Body of pancreas (tissue), 4 donors: ENCODE measurements at regions not wholly inside any gene's neighbourhood (a gene's known extent, or its start where the extent isn't known, plus 50 kb on each side); places are given as distances from the start of the nearest gene placed in this dataset.

Experiments used
- ATAC-seq: fragments of 150-250 bp; one replicate; pipeline ENCODE4 v1.9.1; 2016
- DNase-seq, 4 donors: peaks; one replicate each; pipeline ENCODE4 v3.0.0-alpha.2; 2019
- H3K27ac ChIP-seq, 4 donors: fragments of 200-600 bp; sonication (generic); 1 replicate in 3 of 4; 2 replicates in 1 of 4; pipeline versions ENCODE4 v1.5.1 to v1.6.1; 2016 to 2019; ENCODE audit warnings: mild to moderate bottlenecking in 1 of 4, mixed read lengths in 1 of 4, moderate library complexity in 1 of 4
- H3K27me3 ChIP-seq, 2 donors: fragments of 200-600 bp; sonication (generic); one replicate each; pipeline ENCODE4 v1.6.0; 2016; ENCODE audit warnings: mild to moderate bottlenecking in 1 of 2
- H3K36me3 ChIP-seq, 2 donors: fragments of 200-600 bp; sonication (generic); replicated peaks in 1 of 2; 2 replicates each; pipeline ENCODE4 v1.5.1; 2016; ENCODE audit warnings: low read depth in 2 of 2; ENCODE audit not compliant: insufficient read depth in 1 of 2
- H3K4me1 ChIP-seq: fragments of 200-600 bp; sonication (generic); one replicate; pipeline ENCODE4 v1.6.0; 2016
- H3K4me3 ChIP-seq, 2 donors: fragments of 200-600 bp; sonication (generic); 1 replicate in 1 of 2; 2 replicates in 1 of 2; pipeline ENCODE4 v1.5.1; 2016 to 2019
- H3K9me3 ChIP-seq, 3 donors: fragments of 200-600 bp; sonication (generic); 1 replicate in 2 of 3; 2 replicates in 1 of 3; pipeline ENCODE4 v1.5.1; 2016
- POLR2A ChIP-seq, 3 donors: fragments of 450-650 bp; IDR thresholded peaks; one replicate each; pipeline ENCODE4 v1.6.1; 2016; ENCODE audit warnings: antibody characterized with exemption in 3 of 3, mild to moderate bottlenecking in 2 of 3
- WGBS, 2 donors: methylation state at CpG; one replicate each; pipeline ENCODE4 v1.1.5; 2017; 5-methylcytosine and 5-hydroxymethylcytosine counted together
- intact Hi-C: fragments of 100-400 bp; cut with DNase I; formaldehyde crosslinking; loops from one replicate; pipeline ENCODE4 v1.15.1; 2023
- TF ChIP-seq, protein P1 (sequence below), 7 experiments: fragments of 450-650 bp in 4 of 7; fragments of 200-600 bp in 3 of 7; sonication (generic) in 3 of 7; IDR thresholded peaks; one replicate each; pipeline ENCODE4 v1.5.1; 2016 to 2019; ENCODE audit warnings: antibody characterized with exemption in 7 of 7

DNA sequence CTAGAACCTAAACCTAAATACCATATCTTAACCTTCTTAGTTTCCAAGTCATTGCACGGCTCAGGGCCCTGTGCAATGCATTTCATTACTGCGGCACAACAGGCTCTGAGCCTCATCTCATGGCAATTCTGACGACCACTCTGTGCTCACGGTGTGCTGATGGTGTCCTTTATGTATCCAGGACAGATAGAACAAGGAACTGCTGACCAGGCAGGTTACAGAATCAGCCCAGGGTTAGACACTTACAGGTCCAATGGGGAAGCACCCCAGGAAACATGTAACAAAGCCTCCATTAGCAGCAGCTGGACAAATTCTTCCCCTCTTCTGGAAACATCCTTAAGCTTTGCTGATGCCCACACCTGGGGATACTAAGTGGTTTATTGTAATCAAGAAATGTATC lies 91.9 kb upstream of the NSMCE3 start:
- no peak for ATAC-seq

GRCh38 chr15:29360152-29360551 lies 90.5 kb upstream of the NSMCE3 start:
- Histone ChIP-seq H3K9me3 (no peaks in the 10 kb centered on the region), H3K27me3 (no peaks in the 10 kb centered on the region), H3K27ac (no peak overlapping the region), H3K4me1 (no peaks in the 10 kb centered on the region), H3K4me3 (no peak overlapping the region), H3K36me3 (no peaks in the 10 kb centered on the region)
- DNase-seq (no peak), ATAC-seq (no peak)
- intact Hi-C loops, result no loop called here
- no peak for TF ChIP-seq POLR2A (IDR thresholded peaks at IDR 0.05)
- TF ChIP-seq, protein P1, sequence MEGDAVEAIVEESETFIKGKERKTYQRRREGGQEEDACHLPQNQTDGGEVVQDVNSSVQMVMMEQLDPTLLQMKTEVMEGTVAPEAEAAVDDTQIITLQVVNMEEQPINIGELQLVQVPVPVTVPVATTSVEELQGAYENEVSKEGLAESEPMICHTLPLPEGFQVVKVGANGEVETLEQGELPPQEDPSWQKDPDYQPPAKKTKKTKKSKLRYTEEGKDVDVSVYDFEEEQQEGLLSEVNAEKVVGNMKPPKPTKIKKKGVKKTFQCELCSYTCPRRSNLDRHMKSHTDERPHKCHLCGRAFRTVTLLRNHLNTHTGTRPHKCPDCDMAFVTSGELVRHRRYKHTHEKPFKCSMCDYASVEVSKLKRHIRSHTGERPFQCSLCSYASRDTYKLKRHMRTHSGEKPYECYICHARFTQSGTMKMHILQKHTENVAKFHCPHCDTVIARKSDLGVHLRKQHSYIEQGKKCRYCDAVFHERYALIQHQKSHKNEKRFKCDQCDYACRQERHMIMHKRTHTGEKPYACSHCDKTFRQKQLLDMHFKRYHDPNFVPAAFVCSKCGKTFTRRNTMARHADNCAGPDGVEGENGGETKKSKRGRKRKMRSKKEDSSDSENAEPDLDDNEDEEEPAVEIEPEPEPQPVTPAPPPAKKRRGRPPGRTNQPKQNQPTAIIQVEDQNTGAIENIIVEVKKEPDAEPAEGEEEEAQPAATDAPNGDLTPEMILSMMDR (IDR thresholded peaks at IDR 0.05), result no peak
- 64 to 80% methylated on average over 4 of the region's 4 CpGs for WGBS, 2 donors

More for the DNA sequence above, 91.9 kb upstream of the NSMCE3 start:
- 83 to 90% methylated on average over 4 of the region's 4 CpGs for WGBS, 2 donors
- Histone ChIP-seq H3K4me1 (no peaks in the 10 kb centered on the region), H3K9me3 (no peaks in the 10 kb centered on the region), H3K27me3 (no peaks in the 10 kb centered on the region), H3K4me3 (no peak overlapping the region), H3K27ac (no peak overlapping the region), H3K36me3 (no peaks in the 10 kb centered on the region)
- DNase-seq, result no peak
- intact Hi-C loops, result no loop called here
- TF ChIP-seq, protein P1 (IDR thresholded peaks at IDR 0.05), result no peak
- no peak for TF ChIP-seq POLR2A (IDR thresholded peaks at IDR 0.05)

GRCh38 chr15:29356786-29357185 lies 87.2 kb upstream of the NSMCE3 start:
- Histone ChIP-seq H3K36me3 (no peaks in the 10 kb centered on the region), H3K27ac (no peak overlapping the region), H3K4me3 (no peak overlapping the region), H3K9me3 (no peaks in the 10 kb centered on the region), H3K4me1 (no peaks in the 10 kb centered on the region), H3K27me3 (no peaks in the 10 kb centered on the region)
- no peak for ATAC-seq
- intact Hi-C loops, result no loop called here
- TF ChIP-seq POLR2A (IDR thresholded peaks at IDR 0.05), result no peak
- TF ChIP-seq, protein P1 (IDR thresholded peaks at IDR 0.05), result no peak
- no peak for DNase-seq
- 97 to 100% methylated on average over 1 of the region's 1 CpG for WGBS, 2 donors

DNA sequence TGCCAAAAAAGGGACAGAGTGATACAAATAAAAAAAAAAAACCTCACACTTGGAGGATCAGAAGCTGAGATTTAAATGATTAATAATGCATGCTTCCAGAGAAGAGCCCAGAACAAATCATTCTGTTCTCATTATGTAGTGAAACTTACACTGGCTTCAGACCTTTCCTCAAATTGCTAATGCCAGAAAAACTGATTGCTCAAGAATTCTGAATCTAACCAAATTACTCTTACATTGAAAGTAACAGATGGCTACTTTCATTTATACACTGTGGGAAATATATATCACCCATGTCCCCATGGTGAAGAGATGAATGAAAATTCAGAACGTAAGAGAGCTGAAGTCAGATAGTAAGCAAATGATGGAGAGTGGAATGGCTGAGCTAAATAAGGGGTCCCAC lies 85.9 kb upstream of the NSMCE3 start:
- DNase-seq (no peak), ATAC-seq (no peak)
- Histone ChIP-seq H3K4me1 (no peaks in the 10 kb centered on the region), H3K4me3 (no peak overlapping the region), H3K27me3 (no peaks in the 10 kb centered on the region), H3K27ac (no peak overlapping the region), H3K9me3 (no peaks in the 10 kb centered on the region), H3K36me3 (no peaks in the 10 kb centered on the region)
- WGBS, 2 donors, result 80 to 89% methylated on average over 1 of the region's 1 CpG
- intact Hi-C loops, result no loop called here
- TF ChIP-seq POLR2A (IDR thresholded peaks at IDR 0.05), result no peak

DNA sequence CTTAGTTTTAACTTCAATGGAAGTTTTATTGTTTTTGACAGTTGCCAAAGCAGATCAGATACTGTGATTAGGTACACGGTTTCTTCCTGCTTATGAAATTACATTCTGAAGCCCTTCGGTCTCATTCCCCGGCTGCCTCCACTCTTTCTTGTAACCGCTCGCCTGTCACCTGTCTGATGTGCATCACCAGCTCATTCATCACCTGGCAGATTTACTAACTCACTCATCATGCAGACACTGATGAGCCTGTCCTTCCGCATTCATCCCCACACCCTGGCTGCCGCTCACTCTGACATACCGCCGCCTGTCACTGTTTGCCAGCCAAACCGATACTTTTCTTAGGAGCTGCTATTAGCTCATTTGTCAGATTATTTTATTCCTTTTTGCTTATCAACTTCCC lies 82.8 kb upstream of the NSMCE3 start:
- H3K4me3 ChIP-seq, result no peak overlapping the region
- H3K4me1 ChIP-seq, result peaks cover 5% of the 10 kb centered on the region
- TF ChIP-seq POLR2A (IDR thresholded peaks at IDR 0.05), result no peak
- TF ChIP-seq, protein P1 (IDR thresholded peaks at IDR 0.05), result no peak
- no peaks in the 10 kb centered on the region for H3K9me3 ChIP-seq
- no peak overlapping the region for H3K27ac ChIP-seq
- H3K27me3 ChIP-seq, result no peaks in the 10 kb centered on the region
- intact Hi-C loops, result no loop called here
- H3K36me3 ChIP-seq, result no peaks in the 10 kb centered on the region
- DNase-seq, result no peak
- ATAC-seq, result no peak
- 86 to 91% methylated on average over 10 of the region's 10 CpGs for WGBS, 2 donors
